Neural cell (in vitro differentiated cells): ENCODE measurements at regions not wholly inside any gene's neighbourhood (a gene's known extent, or its start where the extent isn't known, plus 50 kb on each side); places are given as distances from the start of the nearest gene placed in this dataset.

Source experiments
- H2AFZ ChIP-seq: fragments of 200-600, 300-800 bp; sonication (generic), shearing (Covaris generic); 2 replicates; pipeline ENCODE4 v1.6.0; 2014; ENCODE audit warnings: low read depth, mild to moderate bottlenecking, antibody characterized with exemption, low read length, moderate library complexity
- H3F3A ChIP-seq: fragments of 200-600 bp; shearing (Covaris generic); 2 replicates; pipeline ENCODE4 v1.6.1; 2016; ENCODE audit warnings: mild to moderate bottlenecking, moderate library complexity, mixed read lengths, antibody characterized with exemption, low read length; ENCODE audit not compliant: insufficient read depth, poor library complexity, severe bottlenecking
- H3K27ac ChIP-seq: fragments of 200-600, 300-800 bp; sonication (generic), shearing (Covaris generic); 2 replicates; pipeline ENCODE4 v1.5.1; 2014; ENCODE audit warnings: mild to moderate bottlenecking, low read length, moderate library complexity
- H3K27me3 ChIP-seq: fragments of 300-800, 200-600 bp; sonication (generic), shearing (Covaris generic); 2 replicates; pipeline ENCODE4 v1.6.0; 2014; ENCODE audit warnings: mild to moderate bottlenecking, low read depth, low read length, moderate library complexity; ENCODE audit not compliant: insufficient read depth
- H3K36me3 ChIP-seq: fragments of 300-800, 200-600 bp; sonication (generic), shearing (Covaris generic); 2 replicates; pipeline ENCODE4 v1.5.1; 2014; ENCODE audit warnings: mild to moderate bottlenecking, antibody characterized with exemption, low read length, moderate library complexity; ENCODE audit not compliant: insufficient read depth
- H3K4me2 ChIP-seq: fragments of 300-800, 200-600 bp; sonication (generic), shearing (Covaris generic); 2 replicates; pipeline ENCODE4 v1.6.0; 2014; ENCODE audit warnings: mild to moderate bottlenecking, low read length
- H3K4me3 ChIP-seq: fragments of 300-800, 200-600 bp; sonication (generic), shearing (Covaris generic); 2 replicates; pipeline ENCODE4 v1.5.1; 2014; ENCODE audit warnings: mild to moderate bottlenecking, low read length, moderate library complexity
- H3K79me2 ChIP-seq: fragments of 200-600 bp; shearing (Covaris generic); replicated peaks from 2 replicates; pipeline ENCODE4 v1.6.0; 2014; ENCODE audit warnings: mild to moderate bottlenecking, low read length, moderate library complexity; ENCODE audit not compliant: insufficient read depth
- H3K9ac ChIP-seq: fragments of 300-800, 200-600 bp; sonication (generic), shearing (Covaris generic); 2 replicates; pipeline ENCODE4 v1.6.1; 2016; ENCODE audit warnings: mild to moderate bottlenecking, low read length, mixed read lengths
- H3K9me2 ChIP-seq: fragments of 200-600 bp; shearing (Covaris generic); 2 replicates; pipeline ENCODE4 v1.6.1; 2016; ENCODE audit warnings: mild to moderate bottlenecking, low read length, mixed read lengths; ENCODE audit not compliant: insufficient read depth
- H3K9me3 ChIP-seq: fragments of 200-600, 300-800 bp; sonication (generic), shearing (Covaris generic); 2 replicates; pipeline ENCODE4 v1.6.1; 2016; ENCODE audit warnings: mild to moderate bottlenecking, mixed run types, low read length, moderate library complexity, mixed read lengths
- H4K20me1 ChIP-seq: fragments of 200-600 bp; shearing (Covaris generic); 2 replicates; pipeline ENCODE4 v1.6.1; 2016; ENCODE audit warnings: mild to moderate bottlenecking, mixed run types; ENCODE audit not compliant: insufficient read depth
- CTCF ChIP-seq: fragments of 450-650 bp; IDR thresholded peaks from 2 replicates; pipeline ENCODE4 v1.5.1; 2014; ENCODE audit warnings: antibody characterized with exemption, mild to moderate bottlenecking, moderate library complexity; ENCODE audit not compliant: poor library complexity, severe bottlenecking
- EP300 ChIP-seq: fragments of 450-650 bp; conservative IDR thresholded peaks from 2 replicates; pipeline ENCODE4 v1.6.1; 2014; ENCODE audit warnings: antibody characterized with exemption, mild to moderate bottlenecking, moderate library complexity; ENCODE audit not compliant: poor library complexity, severe bottlenecking
- EZH2 ChIP-seq: fragments of 200-600, 300-800 bp; shearing (Covaris generic), sonication (generic); IDR thresholded peaks from 2 replicates; pipeline ENCODE4 v1.6.1; 2014; ENCODE audit warnings: antibody characterized with exemption, low read length, borderline replicate concordance, mild to moderate bottlenecking; ENCODE audit not compliant: insufficient read depth, poor library complexity, severe bottlenecking
- MXI1 ChIP-seq: fragments of 450-650 bp; conservative IDR thresholded peaks from 2 replicates; pipeline ENCODE4 v1.6.1; 2014; ENCODE audit warnings: antibody characterized with exemption, mild to moderate bottlenecking; ENCODE audit not compliant: poor library complexity, severe bottlenecking
- POLR2AphosphoS5 ChIP-seq: IDR thresholded peaks from 2 replicates; pipeline ENCODE4 v1.6.1; 2012
- RAD21 ChIP-seq: fragments of 450-650 bp; conservative IDR thresholded peaks from 2 replicates; pipeline ENCODE4 v1.6.1; 2014; ENCODE audit warnings: antibody characterized with exemption, mild to moderate bottlenecking, moderate library complexity
- REST ChIP-seq: IDR thresholded peaks from 2 replicates; pipeline ENCODE4 v1.6.1; 2012; ENCODE audit warnings: borderline replicate concordance
- SMC3 ChIP-seq: fragments of 450-650 bp; conservative IDR thresholded peaks from 2 replicates; pipeline ENCODE4 v1.6.1; 2014; ENCODE audit warnings: antibody characterized with exemption, mild to moderate bottlenecking, moderate library complexity; ENCODE audit not compliant: poor library complexity
- TAF1 ChIP-seq: IDR thresholded peaks from 2 replicates; pipeline ENCODE4 v1.6.1; 2012; ENCODE audit warnings: low read depth

GRCh38 chr16:27703121-27703520, 153.2 kb downstream of the KATNIP start:
- Histone ChIP-seq H3K9me3 (no peaks in the 10 kb centered on the region), H3K4me2 (no peak overlapping the region), H2AFZ (no peak overlapping the region), H3K4me3 (no peak overlapping the region), H3K9ac (no peak overlapping the region), H3K36me3 (no peaks in the 10 kb centered on the region), H3K79me2 (no peaks in the 10 kb centered on the region), H3K27me3 (no peaks in the 10 kb centered on the region), H3K27ac (no peak overlapping the region), H4K20me1 (no peaks in the 10 kb centered on the region), H3K9me2 (no peaks in the 10 kb centered on the region), H3F3A (no peaks in the 10 kb centered on the region)
- TF ChIP-seq EZH2 (no peak), SMC3 (no peak), REST (no peak)

GRCh38 chr16:27703545-27703944, 153.6 kb downstream of the KATNIP start:
- no peaks in the 10 kb centered on the region for H3F3A ChIP-seq
- no peaks in the 10 kb centered on the region for H3K79me2 ChIP-seq
- H3K27me3 ChIP-seq: no peaks in the 10 kb centered on the region
- TF ChIP-seq TAF1 (no peak), REST (no peak), MXI1 (no peak), RAD21 (no peak), POLR2AphosphoS5 (no peak), CTCF (no peak), EZH2 (no peak), SMC3 (no peak), EP300 (no peak)
- H3K36me3 ChIP-seq: no peaks in the 10 kb centered on the region
- H3K4me2 ChIP-seq: no peak overlapping the region
- H3K27ac ChIP-seq: no peak overlapping the region
- H4K20me1 ChIP-seq: no peaks in the 10 kb centered on the region
- no peak overlapping the region for H2AFZ ChIP-seq
- no peak overlapping the region for H3K9ac ChIP-seq
- H3K9me2 ChIP-seq: no peaks in the 10 kb centered on the region
- H3K4me3 ChIP-seq: no peak overlapping the region
- H3K9me3 ChIP-seq: no peaks in the 10 kb centered on the region
